Prostate gland (tissue), 2 donors: ENCODE measurements at regions not wholly inside any gene's neighbourhood (a gene's known extent, or its start where the extent isn't known, plus 50 kb on each side); places are given as distances from the start of the nearest gene placed in this dataset.

Source experiments
- DNase-seq: peaks from one replicate; pipeline ENCODE4 v3.0.0-alpha.2; 2019; ENCODE audit warnings: low spot score
- H3K27ac ChIP-seq, 2 donors: fragments of 200-600 bp; sonication (generic); 2 replicates each; pipeline ENCODE4 v1.5.1; 2017 to 2019
- H3K27me3 ChIP-seq: fragments of 200-600 bp; sonication (generic); replicated peaks from 2 replicates; pipeline ENCODE4 v1.5.1; 2019; ENCODE audit not compliant: insufficient read depth
- H3K36me3 ChIP-seq, 2 donors: fragments of 200-600 bp; sonication (generic); 1 replicate in 1 of 2; 2 replicates in 1 of 2; pipeline versions ENCODE4 v1.5.1 to v1.8.1; 2017 to 2019
- H3K4me1 ChIP-seq: fragments of 200-600 bp; sonication (generic); replicated peaks from 2 replicates; pipeline ENCODE4 v1.5.1; 2019
- H3K4me3 ChIP-seq, 2 donors: fragments of 200-600 bp; sonication (generic); 2 replicates each; pipeline ENCODE4 v1.5.1; 2017 to 2019
- H3K9me3 ChIP-seq: fragments of 200-600 bp; sonication (generic); 2 replicates; pipeline ENCODE4 v1.5.1; 2017
- POLR2A ChIP-seq: fragments of 450-650 bp; IDR thresholded peaks from one replicate; pipeline ENCODE4 v1.6.1; 2016; ENCODE audit warnings: antibody characterized with exemption, mild to moderate bottlenecking
- POLR2AphosphoS5 ChIP-seq: sonication (generic); formaldehyde crosslinking; IDR thresholded peaks from one replicate; pipeline ENCODE4 v1.6.1; 2017; ENCODE audit warnings: antibody characterized with exemption
- WGBS: methylation state at CpG from one replicate; pipeline ENCODE4 v1.1.5; 2018; 5-methylcytosine and 5-hydroxymethylcytosine counted together
- intact Hi-C: fragments of 100-400 bp; cut with DNase I; formaldehyde crosslinking; loops from one replicate; pipeline ENCODE4 v1.14.2; 2022
- TF ChIP-seq, protein P1 (sequence below), 4 experiments: fragments of 200-600 bp in 2 of 4; fragments of 450-650 bp in 2 of 4; sonication (generic) in 2 of 4; IDR thresholded peaks; 1 replicate in 3 of 4; 2 replicates in 1 of 4; pipeline ENCODE4 v1.5.1; 2016 to 2019; ENCODE audit warnings: antibody characterized with exemption in 4 of 4, mild to moderate bottlenecking in 2 of 4, moderate library complexity in 2 of 4

DNA sequence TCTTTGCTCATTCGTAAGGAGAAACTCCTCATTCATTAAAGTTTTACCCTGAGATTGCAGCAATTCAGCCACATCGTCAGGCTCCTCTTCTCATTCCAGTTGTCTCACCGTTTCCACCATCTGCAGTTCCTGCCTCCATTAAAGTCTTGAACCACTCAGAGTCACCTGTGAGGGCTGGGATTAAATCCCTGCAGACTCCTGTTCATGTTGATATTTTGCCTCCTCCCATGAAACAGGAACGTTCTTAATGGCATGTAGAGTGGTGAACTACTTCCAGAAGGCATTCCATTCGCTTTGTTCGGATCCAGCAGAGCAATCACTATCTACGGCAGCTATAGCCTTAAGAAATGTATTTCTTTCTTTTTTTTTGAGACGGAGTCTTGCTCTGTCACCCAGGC lies 96.5 kb upstream of the FAM20C start:
- TF ChIP-seq POLR2A (no peak), POLR2AphosphoS5 (no peak)
- TF ChIP-seq, protein P1, sequence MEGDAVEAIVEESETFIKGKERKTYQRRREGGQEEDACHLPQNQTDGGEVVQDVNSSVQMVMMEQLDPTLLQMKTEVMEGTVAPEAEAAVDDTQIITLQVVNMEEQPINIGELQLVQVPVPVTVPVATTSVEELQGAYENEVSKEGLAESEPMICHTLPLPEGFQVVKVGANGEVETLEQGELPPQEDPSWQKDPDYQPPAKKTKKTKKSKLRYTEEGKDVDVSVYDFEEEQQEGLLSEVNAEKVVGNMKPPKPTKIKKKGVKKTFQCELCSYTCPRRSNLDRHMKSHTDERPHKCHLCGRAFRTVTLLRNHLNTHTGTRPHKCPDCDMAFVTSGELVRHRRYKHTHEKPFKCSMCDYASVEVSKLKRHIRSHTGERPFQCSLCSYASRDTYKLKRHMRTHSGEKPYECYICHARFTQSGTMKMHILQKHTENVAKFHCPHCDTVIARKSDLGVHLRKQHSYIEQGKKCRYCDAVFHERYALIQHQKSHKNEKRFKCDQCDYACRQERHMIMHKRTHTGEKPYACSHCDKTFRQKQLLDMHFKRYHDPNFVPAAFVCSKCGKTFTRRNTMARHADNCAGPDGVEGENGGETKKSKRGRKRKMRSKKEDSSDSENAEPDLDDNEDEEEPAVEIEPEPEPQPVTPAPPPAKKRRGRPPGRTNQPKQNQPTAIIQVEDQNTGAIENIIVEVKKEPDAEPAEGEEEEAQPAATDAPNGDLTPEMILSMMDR (IDR thresholded peaks at IDR 0.05): no peak
- WGBS: 73% methylated on average over 8 of the region's 8 CpGs

DNA sequence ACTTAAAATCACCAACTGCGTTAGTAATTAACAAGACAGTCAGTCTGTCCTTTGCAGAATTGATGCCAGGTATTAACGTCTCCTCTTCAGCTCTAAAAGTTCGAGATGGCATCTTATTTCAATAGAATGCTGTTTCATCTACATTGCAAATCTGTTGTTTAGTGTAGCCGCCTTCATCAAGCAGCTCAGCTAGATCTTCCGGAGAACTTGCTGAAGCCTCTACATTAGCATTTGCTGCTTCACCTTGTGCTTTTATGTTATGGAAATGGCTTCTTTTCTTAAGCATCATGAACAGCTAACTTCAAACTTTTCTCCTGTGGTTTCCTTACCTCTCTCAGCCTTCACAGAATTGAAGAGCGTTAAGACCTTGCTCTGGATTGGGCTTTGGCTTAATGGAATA lies 95.5 kb upstream of the FAM20C start:
- H3K4me3 ChIP-seq: no peak overlapping the region
- intact Hi-C loops: no loop called here
- 82% methylated on average over 6 of the region's 6 CpGs for WGBS
- H3K4me1 ChIP-seq: no peaks in the 10 kb centered on the region
- H3K36me3 ChIP-seq: no peaks in the 10 kb centered on the region
- no peaks in the 10 kb centered on the region for H3K27me3 ChIP-seq
- no peaks in the 10 kb centered on the region for H3K9me3 ChIP-seq
- no peak for TF ChIP-seq POLR2A
- TF ChIP-seq, protein P1 (IDR thresholded peaks at IDR 0.05): no peak
- TF ChIP-seq POLR2AphosphoS5: no peak
- no peak for DNase-seq
- no peak overlapping the region for H3K27ac ChIP-seq

More for the DNA sequence above, 96.5 kb upstream of the FAM20C start:
- no peaks in the 10 kb centered on the region for H3K4me1 ChIP-seq
- no peak overlapping the region for H3K27ac ChIP-seq
- DNase-seq: no peak
- intact Hi-C loops: no loop called here
- H3K27me3 ChIP-seq: no peaks in the 10 kb centered on the region
- no peaks in the 10 kb centered on the region for H3K9me3 ChIP-seq
- H3K4me3 ChIP-seq: no peak overlapping the region
- H3K36me3 ChIP-seq: no peaks in the 10 kb centered on the region

DNA sequence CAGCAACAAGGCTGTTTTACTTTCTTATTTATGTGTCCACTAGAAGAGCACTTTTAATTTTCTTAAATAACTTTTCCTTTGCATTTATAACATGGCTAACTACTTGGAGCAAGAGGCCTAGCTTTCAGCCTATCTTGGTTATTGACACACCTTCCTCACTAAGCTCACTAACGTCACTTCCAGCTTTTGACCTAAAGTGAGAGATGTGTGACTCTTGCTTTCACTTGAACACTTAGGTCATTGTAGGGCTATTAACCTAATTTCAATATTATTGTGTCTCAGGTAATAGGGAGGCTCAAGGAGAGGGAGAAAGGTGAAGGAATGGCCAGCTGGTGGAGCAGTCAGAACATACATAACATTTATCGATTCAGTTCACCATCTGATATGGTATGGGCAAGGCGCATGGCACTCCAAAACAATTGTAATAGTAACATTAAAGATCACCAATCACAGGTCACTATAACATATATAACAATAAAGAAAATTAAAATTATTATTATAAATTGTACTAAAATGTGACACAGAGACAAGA lies 95.0 kb upstream of the FAM20C start:
- Histone ChIP-seq H3K4me3 (no peak overlapping the region), H3K4me1 (no peaks in the 10 kb centered on the region), H3K9me3 (no peaks in the 10 kb centered on the region), H3K27me3 (no peaks in the 10 kb centered on the region), H3K36me3 (no peaks in the 10 kb centered on the region), H3K27ac (no peak overlapping the region)
- DNase-seq: no peak
- WGBS: 86% methylated on average over 3 of the region's 3 CpGs
- intact Hi-C loops: no loop called here
- TF ChIP-seq, protein P1 (IDR thresholded peaks at IDR 0.05): no peak
- no peak for TF ChIP-seq POLR2AphosphoS5
- TF ChIP-seq POLR2A: no peak

DNA sequence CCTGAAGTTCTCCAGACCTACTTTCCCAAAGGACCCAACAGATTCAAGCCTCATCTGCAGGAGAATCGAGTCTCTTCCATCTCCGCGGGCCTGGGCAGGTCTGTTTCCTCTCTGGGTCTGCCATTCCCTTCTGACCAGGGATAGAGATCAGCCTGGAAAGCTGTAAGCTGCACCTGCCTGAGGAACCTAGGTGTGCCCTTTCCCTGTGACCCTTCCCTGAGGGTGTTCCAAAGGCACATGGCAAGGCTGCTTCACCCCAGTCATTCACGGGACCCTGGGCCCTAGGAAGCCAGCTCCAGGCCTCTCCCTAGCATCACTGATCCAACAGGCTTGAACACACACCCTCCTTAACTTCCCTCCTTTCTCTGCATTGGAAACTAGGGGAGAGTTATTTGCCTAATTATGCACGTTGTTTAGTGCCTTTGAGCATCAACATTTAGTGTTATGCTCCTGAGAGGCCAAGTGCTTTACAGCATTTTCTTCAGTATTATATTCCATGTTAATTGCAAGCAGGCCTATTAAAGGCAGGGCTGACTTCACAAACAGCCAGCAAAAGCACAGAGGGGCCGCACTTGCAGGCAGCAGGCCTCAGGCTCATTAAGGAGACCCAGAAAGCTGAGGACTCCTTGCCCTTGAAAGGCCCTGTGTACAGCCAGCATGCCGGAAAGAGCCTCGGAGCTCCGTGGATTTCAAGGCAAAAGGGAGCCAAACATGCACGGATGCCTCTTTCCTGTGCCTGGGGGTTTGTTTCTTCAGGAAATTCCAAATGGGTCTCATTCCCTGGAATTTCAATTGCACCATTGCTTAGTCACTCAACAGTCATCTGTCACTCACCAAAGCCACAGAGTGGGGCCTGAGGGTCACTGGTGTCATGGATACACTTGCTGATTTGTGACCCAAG lies 91.0 kb upstream of the FAM20C start:
- no peak for TF ChIP-seq POLR2A
- TF ChIP-seq, protein P1 (IDR thresholded peaks at IDR 0.05): no peak
- no peak for TF ChIP-seq POLR2AphosphoS5
- DNase-seq: no peak

More for the DNA sequence above, 91.0 kb upstream of the FAM20C start:
- H3K4me3 ChIP-seq: no peak overlapping the region
- H3K36me3 ChIP-seq: no peaks in the 10 kb centered on the region
- no peaks in the 10 kb centered on the region for H3K27me3 ChIP-seq
- intact Hi-C loops: no loop called here
- no peaks in the 10 kb centered on the region for H3K4me1 ChIP-seq
- no peaks in the 10 kb centered on the region for H3K9me3 ChIP-seq
- WGBS: 78% methylated on average over 10 of the region's 10 CpGs
- H3K27ac ChIP-seq: no peak overlapping the region
